ENCODE measurements at regions not wholly inside any gene's neighbourhood (a gene's known extent, or its start where the extent isn't known, plus 50 kb on each side); places are given as distances from the start of the nearest gene placed in this dataset.

DNA sequence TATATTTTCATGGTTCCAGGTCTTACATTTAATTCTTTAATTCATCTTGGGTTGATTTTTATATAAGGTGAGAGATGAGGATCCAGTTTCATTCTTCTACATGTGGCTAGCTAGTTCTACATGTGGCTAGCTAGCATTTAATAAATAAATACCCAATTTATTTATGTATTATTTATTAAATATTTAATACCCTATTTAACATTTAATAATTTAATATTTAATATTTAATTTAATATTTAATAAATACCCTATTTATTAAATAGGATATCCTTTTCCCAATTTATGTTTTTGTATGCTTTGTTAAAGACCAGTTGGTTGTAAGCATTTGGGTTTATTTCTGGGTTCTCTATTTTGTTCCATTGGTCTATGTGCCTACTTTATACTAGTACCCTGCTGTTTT, 111.0 kb upstream of the PCLO start:
- Histone ChIP-seq H3K4me1 (ENCODE audit: control insufficient read depth, low read length) (no peaks in the 10 kb centered on the region), H3K27me3 (ENCODE audit: control insufficient read depth, low read length) (no peaks in the 10 kb centered on the region), H3K9me3 (ENCODE audit: control insufficient read depth, insufficient read depth, low read length) (no peaks in the 10 kb centered on the region), H3K4me2 (ENCODE audit: low read length) (no peak overlapping the region), H3F3A (ENCODE audit: control insufficient read depth, insufficient read depth) (no peaks in the 10 kb centered on the region), H3K79me2 (ENCODE audit: control insufficient read depth, low read length) (no peaks in the 10 kb centered on the region), H4K20me1 (ENCODE audit: control insufficient read depth, insufficient read depth, low read depth, low read length) (no peaks in the 10 kb centered on the region), H3K27ac (ENCODE audit: low read depth, low read length) (no peak overlapping the region), H3K36me3 (ENCODE audit: control insufficient read depth, low read length) (no peaks in the 10 kb centered on the region), H3K4me3 (ENCODE audit: low read length) (no peak overlapping the region), H3K9me2 (replicated peaks; ENCODE audit: control insufficient read depth, low read length) (no peaks in the 10 kb centered on the region)
- TF ChIP-seq EZH2phosphoT487 (IDR thresholded peaks at IDR 0.05; ENCODE audit: borderline replicate concordance, low read length), result no peak
- TF ChIP-seq, protein P1, sequence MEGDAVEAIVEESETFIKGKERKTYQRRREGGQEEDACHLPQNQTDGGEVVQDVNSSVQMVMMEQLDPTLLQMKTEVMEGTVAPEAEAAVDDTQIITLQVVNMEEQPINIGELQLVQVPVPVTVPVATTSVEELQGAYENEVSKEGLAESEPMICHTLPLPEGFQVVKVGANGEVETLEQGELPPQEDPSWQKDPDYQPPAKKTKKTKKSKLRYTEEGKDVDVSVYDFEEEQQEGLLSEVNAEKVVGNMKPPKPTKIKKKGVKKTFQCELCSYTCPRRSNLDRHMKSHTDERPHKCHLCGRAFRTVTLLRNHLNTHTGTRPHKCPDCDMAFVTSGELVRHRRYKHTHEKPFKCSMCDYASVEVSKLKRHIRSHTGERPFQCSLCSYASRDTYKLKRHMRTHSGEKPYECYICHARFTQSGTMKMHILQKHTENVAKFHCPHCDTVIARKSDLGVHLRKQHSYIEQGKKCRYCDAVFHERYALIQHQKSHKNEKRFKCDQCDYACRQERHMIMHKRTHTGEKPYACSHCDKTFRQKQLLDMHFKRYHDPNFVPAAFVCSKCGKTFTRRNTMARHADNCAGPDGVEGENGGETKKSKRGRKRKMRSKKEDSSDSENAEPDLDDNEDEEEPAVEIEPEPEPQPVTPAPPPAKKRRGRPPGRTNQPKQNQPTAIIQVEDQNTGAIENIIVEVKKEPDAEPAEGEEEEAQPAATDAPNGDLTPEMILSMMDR (IDR thresholded peaks at IDR 0.05; ENCODE audit: low read depth, low read length, poor library complexity, severe bottlenecking), result no peak

DNA sequence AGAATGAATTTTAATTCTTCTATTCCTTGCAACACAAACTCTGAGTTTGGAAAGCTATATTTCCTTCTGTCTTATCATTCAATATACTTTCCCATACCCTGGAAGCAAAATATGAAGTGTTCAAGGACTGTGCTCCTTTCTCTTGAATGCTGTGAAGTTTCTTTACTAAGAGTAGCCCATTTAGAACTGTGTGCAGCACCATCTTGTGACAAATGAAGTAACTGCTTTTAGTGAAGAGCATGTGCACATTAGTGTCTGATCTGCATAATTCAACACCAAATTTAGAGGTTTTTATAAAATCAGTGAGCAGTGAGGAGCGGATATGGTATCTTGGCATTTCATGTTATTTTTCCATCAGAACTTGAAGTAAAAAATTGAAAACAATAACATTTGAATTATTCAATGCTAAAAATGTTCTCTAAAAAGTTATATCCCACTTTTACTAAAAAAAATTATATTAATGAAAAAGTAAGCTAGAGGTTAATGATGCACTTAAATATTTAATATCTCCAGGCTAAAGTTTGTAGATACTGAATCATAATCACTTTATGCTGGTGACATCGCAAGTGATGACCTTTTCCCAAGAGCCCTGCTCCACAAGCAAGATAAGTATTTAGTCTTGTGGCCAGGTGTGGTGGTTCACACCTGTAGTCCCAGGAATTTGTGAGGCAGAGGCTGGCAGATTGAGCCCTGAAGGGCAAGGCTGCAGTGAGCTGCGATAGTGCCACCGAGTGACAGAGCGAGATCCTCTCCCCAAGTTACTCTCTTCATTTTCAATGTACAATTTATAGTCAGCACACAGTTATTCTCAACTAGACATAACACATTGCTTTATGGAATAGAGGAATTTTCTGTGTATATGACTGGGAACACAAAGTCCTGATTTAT, 108.8 kb upstream of the PCLO start:
- no peaks in the 10 kb centered on the region for H3K4me1 ChIP-seq (ENCODE audit: control insufficient read depth, low read length)
- TF ChIP-seq, protein P1 (IDR thresholded peaks at IDR 0.05; ENCODE audit: low read depth, low read length, poor library complexity, severe bottlenecking), result peak; percentile 34
- TF ChIP-seq EZH2phosphoT487 (IDR thresholded peaks at IDR 0.05; ENCODE audit: borderline replicate concordance, low read length), result no peak
- no peaks in the 10 kb centered on the region for H4K20me1 ChIP-seq (ENCODE audit: control insufficient read depth, insufficient read depth, low read depth, low read length)
- H3K4me3 ChIP-seq (ENCODE audit: low read length), result no peak overlapping the region
- no peaks in the 10 kb centered on the region for H3K36me3 ChIP-seq (ENCODE audit: control insufficient read depth, low read length)
- no peaks in the 10 kb centered on the region for H3F3A ChIP-seq (ENCODE audit: control insufficient read depth, insufficient read depth)
- H3K79me2 ChIP-seq (ENCODE audit: control insufficient read depth, low read length), result no peaks in the 10 kb centered on the region
- no peaks in the 10 kb centered on the region for H3K9me2 ChIP-seq (replicated peaks; ENCODE audit: control insufficient read depth, low read length)
- no peaks in the 10 kb centered on the region for H3K27me3 ChIP-seq (ENCODE audit: control insufficient read depth, low read length)
- H3K9me3 ChIP-seq (ENCODE audit: control insufficient read depth, insufficient read depth, low read length), result no peaks in the 10 kb centered on the region
- H3K4me2 ChIP-seq (ENCODE audit: low read length), result no peak overlapping the region
- H3K27ac ChIP-seq (ENCODE audit: low read depth, low read length), result no peak overlapping the region

DNA sequence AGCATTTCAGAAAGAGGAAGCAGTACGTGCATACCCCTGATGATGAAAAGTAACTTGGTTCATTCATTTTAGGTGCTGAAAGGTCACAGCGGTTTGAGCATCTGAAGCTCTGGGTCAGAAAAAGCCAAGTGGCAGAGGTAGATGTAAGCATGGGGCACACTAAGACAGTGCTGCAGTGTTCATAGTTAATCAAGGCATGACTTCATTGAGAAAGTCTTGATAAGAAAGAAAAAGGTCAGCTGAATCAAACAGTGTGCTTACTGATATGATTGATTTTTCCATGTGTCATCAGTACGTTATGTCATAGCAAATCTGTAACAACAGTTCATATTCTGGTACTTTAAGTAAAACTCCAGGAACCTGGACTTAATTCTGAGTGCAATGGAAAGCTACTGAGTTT, 107.7 kb upstream of the PCLO start:
- Histone ChIP-seq H3K4me3 (ENCODE audit: low read length) (no peak overlapping the region), H3K27me3 (ENCODE audit: control insufficient read depth, low read length) (no peaks in the 10 kb centered on the region), H3K36me3 (ENCODE audit: control insufficient read depth, low read length) (no peaks in the 10 kb centered on the region), H4K20me1 (ENCODE audit: control insufficient read depth, insufficient read depth, low read depth, low read length) (no peaks in the 10 kb centered on the region), H3K4me2 (ENCODE audit: low read length) (no peak overlapping the region), H3K79me2 (ENCODE audit: control insufficient read depth, low read length) (no peaks in the 10 kb centered on the region), H3F3A (ENCODE audit: control insufficient read depth, insufficient read depth) (no peaks in the 10 kb centered on the region), H3K4me1 (ENCODE audit: control insufficient read depth, low read length) (no peaks in the 10 kb centered on the region), H3K9me3 (ENCODE audit: control insufficient read depth, insufficient read depth, low read length) (no peaks in the 10 kb centered on the region), H3K9me2 (replicated peaks; ENCODE audit: control insufficient read depth, low read length) (no peaks in the 10 kb centered on the region), H3K27ac (ENCODE audit: low read depth, low read length) (no peak overlapping the region)
- TF ChIP-seq EZH2phosphoT487 (IDR thresholded peaks at IDR 0.05; ENCODE audit: borderline replicate concordance, low read length), result no peak
- TF ChIP-seq, protein P1 (IDR thresholded peaks at IDR 0.05; ENCODE audit: low read depth, low read length, poor library complexity, severe bottlenecking), result no peak

All from DOHH2 (cell line).